GM12878 (cell line): ENCODE measurements at regions not wholly inside any gene's neighbourhood (a gene's known extent, or its start where the extent isn't known, plus 50 kb on each side); places are given as distances from the start of the nearest gene placed in this dataset.

Experiments
- ATAC-seq: fragments of 200-7000 bp; cut with Tn5 transposase; 3 replicates; pipeline ENCODE4 v1.9.1; 2020; ENCODE audit warnings: mild to moderate bottlenecking, moderate library complexity
- BruUV-seq: library from RNA; stranded (reverse); fragments of 400-500 nt; replicated peaks from 2 replicates; lab custom pipeline; 2021; lab: Mats Ljungman, UMichigan
- CTCF ChIA-PET: fragments of 300-600 bp; sonication (Branson Sonifier 250); formaldehyde crosslinking; extraction: SDS; loops from one replicate; lab custom pipeline; 2021; ENCODE audit warnings: inconsistent platforms; lab: Yijun Ruan, JAX
- POLR2A ChIA-PET: fragments of 350-600 bp; formaldehyde crosslinking; extraction: SDS; loops from one replicate; lab custom pipeline; 2021; ENCODE audit warnings: inconsistent platforms; lab: Charles Lee
- RAD21 ChIA-PET: fragments of 300-600 bp; sonication (Branson Sonifier 250); formaldehyde crosslinking; loops from one replicate; lab custom pipeline; 2023; ENCODE audit warnings: antibody characterized with exemption; ENCODE audit not compliant: unreplicated experiment; lab: Charles Lee
- SMC1A ChIA-PET: fragments of 300-600 bp; sonication (Branson Sonifier 250); formaldehyde crosslinking; loops from one replicate; lab custom pipeline; 2023; ENCODE audit not compliant: unreplicated experiment, uncharacterized antibody; lab: Charles Lee
- DNase-seq: peaks from one replicate; pipeline ENCODE4 v3.0.0-alpha.2; 2011; ENCODE audit warnings: low read depth, low spot score
- FAIRE-seq: peaks from 3 replicates; lab custom pipeline; 2011; peaks lifted over from hg19 to GRCh38; lab: Jason Lieb, UNC
- H2AFZ ChIP-seq: 2 replicates; pipeline ENCODE4 v1.6.0; 2011; ENCODE audit warnings: low read depth, low read length, control low read depth; ENCODE audit not compliant: control insufficient read depth
- H3K27ac ChIP-seq: 2 replicates; pipeline ENCODE4 v1.5.1; 2011; ENCODE audit warnings: control low read depth; ENCODE audit not compliant: control insufficient read depth, insufficient read depth
- H3K27me3 ChIP-seq, 2 experiments: replicated peaks in 1 of 2; 2 replicates each; pipeline versions ENCODE4 v1.6.0 to v1.6.1; 2011; ENCODE audit warnings: low read length in 1 of 2; ENCODE audit not compliant: control insufficient read depth in 2 of 2, insufficient read depth in 2 of 2
- H3K36me3 ChIP-seq, 2 experiments: 2 replicates each; pipeline ENCODE4 v1.5.1; 2011; ENCODE audit warnings: low read length in 1 of 2; ENCODE audit not compliant: control insufficient read depth in 2 of 2, insufficient read depth in 2 of 2
- H3K4me1 ChIP-seq: 2 replicates; pipeline ENCODE4 v1.6.1; 2011; ENCODE audit warnings: mild to moderate bottlenecking, low read length, moderate library complexity, mixed read lengths; ENCODE audit not compliant: control insufficient read depth, insufficient read depth
- H3K4me2 ChIP-seq: 2 replicates; pipeline ENCODE4 v1.6.0; 2011; ENCODE audit warnings: control low read depth; ENCODE audit not compliant: control insufficient read depth, insufficient read depth
- H3K4me3 ChIP-seq: fragments of 200-600 bp; sonication (generic); 2 replicates; pipeline ENCODE4 v1.5.1; 2016
- H3K79me2 ChIP-seq: 2 replicates; pipeline ENCODE4 v1.6.0; 2011; ENCODE audit warnings: low read length; ENCODE audit not compliant: control insufficient read depth, insufficient read depth
- H3K9ac ChIP-seq: 2 replicates; pipeline ENCODE4 v1.8.0; 2011; ENCODE audit warnings: low read length, control low read depth, mixed read lengths; ENCODE audit not compliant: control insufficient read depth, insufficient read depth
- H3K9me3 ChIP-seq: replicated peaks from 3 replicates; pipeline ENCODE4 v1.5.1; 2011; ENCODE audit warnings: mild to moderate bottlenecking, low read length; ENCODE audit not compliant: control insufficient read depth, insufficient read depth
- H4K20me1 ChIP-seq: 2 replicates; pipeline ENCODE4 v1.6.0; 2011; ENCODE audit not compliant: control insufficient read depth, insufficient read depth
- BMI1 ChIP-seq: fragments of 450-650 bp; IDR thresholded peaks from 2 replicates; pipeline ENCODE4 v1.6.1; 2016; ENCODE audit warnings: mild to moderate bottlenecking, moderate library complexity, borderline replicate concordance
- CBFB ChIP-seq: IDR thresholded peaks from 2 replicates; pipeline ENCODE4 v1.6.1; 2016; ENCODE audit warnings: antibody characterized with exemption, low read depth
- CBX5 ChIP-seq: sonication (generic); IDR thresholded peaks from 2 replicates; pipeline ENCODE4 v1.6.1; 2016; ENCODE audit warnings: low read depth, moderate library complexity, mild to moderate bottlenecking, inconsistent platforms
- EGR1 ChIP-seq, 2 experiments: IDR thresholded peaks; 1 replicate in 1 of 2; 2 replicates in 1 of 2; pipeline ENCODE4 v1.6.1; 2011 to 2012; ENCODE audit warnings: low read depth in 2 of 2, low read length in 2 of 2, borderline replicate concordance in 1 of 2, mild to moderate bottlenecking in 1 of 2, moderate library complexity in 1 of 2
- EP300 ChIP-seq, 2 experiments: fragments of 150-350 bp in 1 of 2; IDR thresholded peaks; 2 replicates each; pipeline ENCODE4 v1.6.1; 2011 to 2012; ENCODE audit warnings: low read depth in 2 of 2, low read length in 2 of 2, borderline replicate concordance in 1 of 2, improper control_type of control experiment in 1 of 2, inconsistent platforms in 1 of 2; ENCODE audit not compliant: control insufficient read depth in 1 of 2
- JUND ChIP-seq: IDR thresholded peaks from 2 replicates; pipeline ENCODE4 v1.6.1; 2012; ENCODE audit warnings: low read depth, mild to moderate bottlenecking, low read length, improper control_type of control experiment, moderate library complexity
- MEF2B ChIP-seq: fragments of 450-650 bp; IDR thresholded peaks from 2 replicates; pipeline ENCODE4 v1.6.1; 2018; ENCODE audit warnings: mild to moderate bottlenecking, moderate library complexity; ENCODE audit not compliant: partially characterized antibody, poor library complexity, severe bottlenecking
- MYB ChIP-seq: fragments of 150-350 bp; IDR thresholded peaks from 2 replicates; pipeline ENCODE4 v1.6.1; 2014; ENCODE audit warnings: mild to moderate bottlenecking, low read depth, low read length, borderline replicate concordance
- PML ChIP-seq: IDR thresholded peaks from 2 replicates; pipeline ENCODE4 v1.6.1; 2012; ENCODE audit warnings: low read length, inconsistent platforms
- RAD21 ChIP-seq: IDR thresholded peaks from 2 replicates; pipeline ENCODE4 v1.6.1; 2011; ENCODE audit warnings: mild to moderate bottlenecking, low read depth, low read length, moderate library complexity; ENCODE audit not compliant: insufficient read depth
- SREBF2 ChIP-seq: IDR thresholded peaks from 2 replicates; pipeline ENCODE4 v1.6.1; 2012; ENCODE audit warnings: mild to moderate bottlenecking, low read length
- ZNF384 ChIP-seq: IDR thresholded peaks from 2 replicates; pipeline ENCODE4 v1.6.1; 2012; ENCODE audit warnings: low read depth, mild to moderate bottlenecking, low read length, improper control_type of control experiment, borderline replicate concordance
- WGBS: methylation state at CpG from one replicate; pipeline ENCODE4 v1.1.6; 2016; ENCODE audit warnings: low lambda C conversion rate; ENCODE audit not compliant: insufficient replicate concordance, insufficient coverage; ENCODE audit errors: missing lambda C conversion rate; 5-methylcytosine and 5-hydroxymethylcytosine counted together
- in situ Hi-C: fragments of 300-500 bp; cut with MboI; formaldehyde crosslinking; loops from 9 replicates; pipeline ENCODE4 v1.14.3; 2018; ENCODE audit warnings: mixed read lengths
- intact Hi-C: fragments of 100-400 bp; cut with micrococcal nuclease; formaldehyde crosslinking; loops from one replicate; pipeline ENCODE4 v1.14.2; 2022; ENCODE audit not compliant: unreplicated experiment
- TF ChIP-seq, protein P1 (sequence below): IDR thresholded peaks from 2 replicates; pipeline ENCODE4 v1.6.1; 2012; ENCODE audit warnings: low read depth, low read length, improper control_type of control experiment
- TF ChIP-seq, protein P2 (sequence below): IDR thresholded peaks from 2 replicates; pipeline ENCODE4 v1.6.1; 2011; ENCODE audit warnings: borderline replicate concordance, low read depth, mild to moderate bottlenecking, moderate library complexity, mixed read lengths, low read length; ENCODE audit not compliant: insufficient read depth; ENCODE audit errors: extremely low read length
- TF ChIP-seq, protein P3 (sequence below): IDR thresholded peaks from 2 replicates; pipeline ENCODE4 v1.6.1; 2011; ENCODE audit warnings: low read depth, mild to moderate bottlenecking, low read length, moderate library complexity, borderline replicate concordance; ENCODE audit errors: extremely low read depth

DNA sequence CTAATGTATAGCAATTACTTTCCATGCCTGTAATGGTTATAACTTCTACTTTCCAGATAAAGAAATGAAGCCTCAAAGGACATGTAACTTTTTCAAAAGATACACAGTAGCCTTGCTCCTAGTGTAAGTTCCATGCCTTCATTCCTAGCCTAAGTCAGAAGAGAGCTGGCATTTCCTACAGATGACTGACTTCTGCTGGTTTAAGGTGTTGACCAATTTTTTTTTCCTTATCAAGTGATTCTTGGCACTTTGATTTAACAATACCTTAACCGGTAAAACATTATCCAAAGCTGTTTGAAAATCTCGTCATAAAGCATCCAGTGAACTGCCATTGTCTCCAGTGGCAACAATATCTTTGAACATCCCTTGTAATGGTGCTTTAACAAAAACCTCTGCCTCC lies 145.1 kb upstream of the VCX3A start (continued):
- no peak for TF ChIP-seq MEF2B
- TF ChIP-seq, all 136 proteins: peak for 0

DNA sequence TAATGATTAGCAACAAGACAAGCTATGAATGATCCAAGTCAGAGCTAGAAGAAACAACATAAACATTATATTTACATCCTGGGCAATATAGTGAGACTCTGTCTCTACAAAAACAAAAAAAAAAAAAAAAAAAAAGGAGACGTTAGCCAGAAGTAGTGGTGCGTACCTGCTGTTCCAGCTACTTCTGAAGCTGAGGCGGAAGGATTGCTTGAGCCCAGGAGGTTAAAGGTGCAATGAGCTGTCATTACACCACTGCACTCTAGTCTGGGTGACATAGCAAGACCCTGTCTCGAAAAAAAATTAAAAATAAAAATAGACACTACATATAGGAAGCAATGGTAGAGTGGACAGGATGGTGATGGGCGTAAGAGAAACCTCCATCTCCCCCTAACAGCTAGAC lies 144.6 kb upstream of the VCX3A start:
- no peak for ATAC-seq
- H2AFZ ChIP-seq: no peak overlapping the region
- FAIRE-seq: no peak
- no peak overlapping the region for H3K9ac ChIP-seq
- H3K27ac ChIP-seq: no peak overlapping the region
- H3K36me3 ChIP-seq: no peaks in the 10 kb centered on the region
- H3K27me3 ChIP-seq: no peaks in the 10 kb centered on the region
- 58% methylated on average over 4 of the region's 5 CpGs for whole genome bisulfite sequencing
- TF ChIP-seq SREBF2 (no peak), JUND (no peak), PML (no peak), BMI1 (no peak), RAD21 (no peak), ZNF384 (no peak), MYB (no peak), CBX5 (no peak), EP300 (IDR thresholded peaks at IDR 0.05; ENCODE audit: borderline replicate concordance in 1 of 2, control insufficient read depth in 1 of 2, low read depth in 2 of 2, low read length in 2 of 2) (no peak), CBFB (no peak), EGR1 (IDR thresholded peaks at IDR 0.05; ENCODE audit: borderline replicate concordance in 1 of 2, low read depth in 2 of 2, low read length in 2 of 2) (no peak)
- TF ChIP-seq, protein P1, sequence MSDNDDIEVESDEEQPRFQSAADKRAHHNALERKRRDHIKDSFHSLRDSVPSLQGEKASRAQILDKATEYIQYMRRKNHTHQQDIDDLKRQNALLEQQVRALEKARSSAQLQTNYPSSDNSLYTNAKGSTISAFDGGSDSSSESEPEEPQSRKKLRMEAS: no peak
- TF ChIP-seq, protein P2, sequence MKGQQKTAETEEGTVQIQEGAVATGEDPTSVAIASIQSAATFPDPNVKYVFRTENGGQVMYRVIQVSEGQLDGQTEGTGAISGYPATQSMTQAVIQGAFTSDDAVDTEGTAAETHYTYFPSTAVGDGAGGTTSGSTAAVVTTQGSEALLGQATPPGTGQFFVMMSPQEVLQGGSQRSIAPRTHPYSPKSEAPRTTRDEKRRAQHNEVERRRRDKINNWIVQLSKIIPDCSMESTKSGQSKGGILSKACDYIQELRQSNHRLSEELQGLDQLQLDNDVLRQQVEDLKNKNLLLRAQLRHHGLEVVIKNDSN: no peak
- TF ChIP-seq, protein P3, sequence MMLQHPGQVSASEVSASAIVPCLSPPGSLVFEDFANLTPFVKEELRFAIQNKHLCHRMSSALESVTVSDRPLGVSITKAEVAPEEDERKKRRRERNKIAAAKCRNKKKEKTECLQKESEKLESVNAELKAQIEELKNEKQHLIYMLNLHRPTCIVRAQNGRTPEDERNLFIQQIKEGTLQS: no peak
- TF ChIP-seq, all 136 proteins: peak for 0
- ChIA-PET CTCF (interaction anchor here (1.3 kb wide), 1 partner anchor 17 kb away, joined by 4 read pairs; no protein-coding TSS in a partner anchor), RAD21 (no interaction called here), POLR2A (no interaction called here), SMC1A (interaction anchor here (0.9 kb wide), 2 partner anchors 12 to 17 kb away, joined by 3 read pairs; no protein-coding TSS in a partner anchor)
- no TSS peak for BruUV-seq
- intact Hi-C loops: no loop called here
- no peak for DNase-seq
- in situ Hi-C loops: no loop called here
- H4K20me1 ChIP-seq: no peaks in the 10 kb centered on the region
- no peak overlapping the region for H3K4me2 ChIP-seq
- H3K79me2 ChIP-seq: no peaks in the 10 kb centered on the region
- H3K9me3 ChIP-seq: no peaks in the 10 kb centered on the region
- no peaks in the 10 kb centered on the region for H3K4me1 ChIP-seq
- H3K4me3 ChIP-seq: no peak overlapping the region
